ENCODE measurements at regions not wholly inside any gene's neighbourhood (a gene's known extent, or its start where the extent isn't known, plus 50 kb on each side); places are given as distances from the start of the nearest gene placed in this dataset.
"Not testable (repeated sequence)": the region's sequence is repeated elsewhere in the genome, so short reads cannot be mapped to it uniquely, and the experiment has no call there.

DNA sequence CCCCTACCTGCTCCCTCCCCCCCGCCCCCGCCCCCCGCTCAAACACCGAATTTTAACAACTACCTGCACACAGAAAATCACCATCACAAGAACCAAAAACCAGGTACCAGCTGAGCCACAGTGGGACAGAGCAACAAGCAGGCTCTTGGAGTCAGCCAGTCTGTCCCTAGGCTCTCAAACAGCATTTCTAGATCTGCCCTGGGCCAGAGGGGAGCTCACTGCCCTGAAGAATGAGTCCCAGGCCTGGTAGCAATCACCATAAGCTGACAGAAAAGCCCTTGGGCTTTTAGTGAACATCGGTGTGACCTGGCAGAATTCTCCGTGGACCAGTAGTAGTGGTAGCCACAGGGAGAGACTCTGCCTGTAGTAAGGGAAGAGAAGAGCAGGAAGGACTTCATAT is 58.3 kb downstream of the C11orf87 start:
- FAIRE-seq: no peak
- DNase-seq (ENCODE audit: extremely low spot score, insufficient read length, low read depth): no peak

DNA sequence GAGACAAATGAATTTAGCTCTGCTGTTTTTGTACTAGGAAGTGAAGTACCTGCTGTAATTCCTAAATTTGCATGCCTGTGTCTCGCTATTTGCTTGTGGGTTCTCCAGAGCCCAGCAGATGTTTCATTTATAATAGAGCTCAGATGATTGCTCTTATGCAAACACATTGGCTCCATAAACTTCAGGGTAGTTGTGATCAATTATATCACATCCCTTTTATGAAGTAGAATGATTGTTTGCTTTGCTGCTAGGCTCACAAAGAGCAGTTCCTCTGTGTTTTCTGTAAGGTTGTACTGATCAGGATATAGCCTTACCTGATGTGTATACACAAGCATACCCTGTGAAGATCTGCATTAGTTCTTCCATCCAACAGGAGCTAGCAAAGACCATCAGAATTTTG is 64.1 kb downstream of the C11orf87 start:
- no peak for DNase-seq (ENCODE audit: extremely low spot score, insufficient read length, low read depth)
- FAIRE-seq: no peak

DNA sequence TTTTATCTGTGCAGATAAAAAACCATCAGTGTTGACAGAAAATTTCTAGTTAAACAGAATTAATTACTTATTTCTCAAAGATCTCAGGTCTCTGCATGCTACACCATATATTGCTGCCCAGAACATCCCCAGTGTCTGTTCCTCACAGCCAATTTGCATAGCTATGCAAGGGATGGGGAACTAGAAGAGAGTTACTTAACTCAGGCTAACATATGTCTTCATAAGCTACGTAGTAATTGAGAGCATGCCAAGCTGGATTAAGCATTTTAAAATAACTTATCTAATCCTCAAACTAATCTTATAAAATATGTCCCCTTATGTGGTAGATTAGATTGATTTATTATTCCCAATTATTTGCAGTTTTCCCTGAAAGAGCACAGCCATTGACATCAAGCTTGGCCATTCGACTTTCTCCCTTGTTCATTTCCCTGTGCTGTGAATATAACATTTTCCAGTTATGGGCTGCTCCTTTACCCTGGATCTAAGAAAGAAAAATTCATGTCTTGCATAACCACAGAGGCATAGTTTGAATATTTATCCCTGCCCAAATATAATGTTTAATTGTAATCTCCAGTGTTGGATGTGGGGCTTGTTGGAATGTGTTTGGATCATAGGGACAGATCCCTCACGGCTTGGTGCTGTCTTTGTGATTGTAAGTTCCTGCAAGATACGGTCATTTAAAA is 69.1 kb downstream of the C11orf87 start:
- FAIRE-seq (no peak), DNase-seq (ENCODE audit: extremely low spot score, insufficient read length, low read depth) (no peak)

DNA sequence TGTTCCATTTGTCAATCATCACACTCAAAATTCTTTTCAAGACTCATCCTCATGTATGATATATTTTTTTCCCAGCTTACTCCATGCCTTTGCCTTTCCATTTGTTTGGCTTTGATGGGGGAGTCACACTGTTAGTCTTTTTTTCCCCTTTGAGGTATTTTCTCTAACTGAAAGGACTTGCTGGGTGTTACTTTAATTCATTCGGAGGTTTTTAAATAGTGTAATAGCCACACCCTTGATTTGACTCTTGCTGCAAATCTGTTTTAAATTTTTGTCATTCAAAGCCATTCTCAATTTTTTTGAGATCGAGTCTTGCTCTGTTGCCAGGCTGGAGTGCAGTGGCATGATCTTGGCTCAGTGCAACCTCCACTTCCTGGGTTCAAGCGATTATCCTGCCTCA is 84.1 kb downstream of the C11orf87 start:
- DNase-seq (ENCODE audit: extremely low spot score, insufficient read length, low read depth) (no peak), FAIRE-seq (no peak)

DNA sequence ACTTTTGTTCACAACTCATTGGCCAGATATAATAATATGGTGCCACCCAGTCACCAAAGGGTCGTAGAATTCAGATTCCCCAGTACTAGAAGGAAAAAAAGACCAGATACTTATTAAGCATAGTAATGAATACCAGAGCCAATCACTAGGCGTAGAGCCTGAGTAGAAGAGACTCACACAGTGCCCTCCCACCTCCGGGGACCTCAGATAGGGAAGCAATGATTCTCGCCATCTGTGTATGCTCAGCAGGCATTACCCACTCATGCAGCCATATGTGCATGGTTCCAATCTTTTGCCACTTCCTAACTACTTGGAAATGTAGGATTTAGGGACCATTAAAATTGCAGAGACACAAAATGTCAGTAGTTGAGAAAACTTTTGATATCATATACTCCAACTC is 85.3 kb downstream of the C11orf87 start:
- no peak for DNase-seq (ENCODE audit: extremely low spot score, insufficient read length, low read depth)
- no peak for FAIRE-seq

DNA sequence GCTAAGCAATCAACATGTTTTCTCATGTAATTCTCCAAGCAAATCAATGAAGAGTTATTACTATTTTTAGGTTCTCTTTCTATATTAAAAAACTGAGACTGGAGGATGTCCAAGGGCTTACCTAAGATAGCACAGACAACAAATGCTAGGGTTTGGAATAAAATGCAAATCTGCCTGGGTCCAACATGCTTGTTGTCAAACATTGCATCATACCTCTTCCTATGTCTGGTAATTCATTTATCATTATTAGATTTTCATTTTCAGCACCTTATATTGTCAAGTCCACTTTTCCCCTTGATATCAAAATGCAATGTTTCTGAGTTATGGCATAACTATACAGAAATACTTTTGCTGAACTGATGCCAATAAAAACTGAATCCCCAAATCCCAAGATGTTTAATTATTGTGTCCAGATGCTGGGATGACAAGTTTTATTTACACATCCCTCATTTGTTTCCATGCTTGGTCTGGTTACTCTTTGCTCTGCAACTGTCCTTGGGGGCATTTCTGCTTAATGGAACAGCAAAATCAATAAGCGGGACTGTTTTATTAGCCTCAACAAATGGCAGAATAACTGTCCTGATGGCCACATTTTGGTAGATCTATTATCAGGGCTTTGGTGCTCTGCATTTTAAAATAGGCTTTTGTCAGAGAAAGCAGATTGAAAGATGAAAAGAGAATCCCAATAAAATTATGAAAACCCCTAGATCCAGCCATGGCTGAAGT is 86.0 kb downstream of the C11orf87 start:
- no peak for DNase-seq (ENCODE audit: extremely low spot score, insufficient read length, low read depth)
- FAIRE-seq: no peak

DNA sequence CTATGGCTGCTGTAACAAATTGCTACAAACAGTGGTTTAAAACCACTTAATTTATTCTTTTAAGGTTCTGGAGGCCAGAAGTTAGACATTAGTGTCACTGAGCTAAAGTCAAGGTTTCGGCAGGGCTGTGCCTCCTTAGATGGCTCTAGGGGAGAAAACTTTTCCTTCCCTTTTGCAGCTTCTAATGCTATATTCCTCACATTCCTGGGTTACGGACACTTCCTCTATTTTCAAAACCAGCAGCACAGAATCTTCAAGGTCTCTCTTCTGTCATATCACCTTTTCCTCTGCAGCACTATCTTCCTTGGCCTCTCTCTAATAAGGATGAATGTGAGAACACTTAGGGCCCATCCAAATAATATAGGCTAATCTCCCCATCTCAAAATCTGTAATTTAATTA is 87.0 kb downstream of the C11orf87 start:
- DNase-seq (ENCODE audit: extremely low spot score, insufficient read length, low read depth) (no peak), FAIRE-seq (no peak)

DNA sequence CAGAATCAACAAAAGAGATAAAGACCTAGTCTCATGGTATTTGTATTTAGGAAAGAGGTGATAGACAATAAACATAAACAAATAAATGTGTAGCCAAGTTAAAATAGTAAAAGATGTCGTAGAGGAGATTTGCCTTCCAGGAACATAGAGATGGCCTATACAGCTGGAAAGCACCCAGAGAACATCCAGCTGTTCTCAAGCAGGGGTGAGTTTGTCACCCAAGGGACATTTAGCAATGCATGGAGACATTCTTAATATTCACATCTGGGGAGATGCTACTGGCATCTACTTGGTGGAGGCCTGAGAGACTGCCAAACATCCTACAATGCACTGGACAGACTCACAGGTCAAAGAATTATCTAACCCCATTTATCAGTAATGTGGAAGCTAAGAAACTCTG is 88.3 kb downstream of the C11orf87 start:
- DNase-seq (ENCODE audit: extremely low spot score, insufficient read length, low read depth) (no peak), FAIRE-seq (no peak)

DNA sequence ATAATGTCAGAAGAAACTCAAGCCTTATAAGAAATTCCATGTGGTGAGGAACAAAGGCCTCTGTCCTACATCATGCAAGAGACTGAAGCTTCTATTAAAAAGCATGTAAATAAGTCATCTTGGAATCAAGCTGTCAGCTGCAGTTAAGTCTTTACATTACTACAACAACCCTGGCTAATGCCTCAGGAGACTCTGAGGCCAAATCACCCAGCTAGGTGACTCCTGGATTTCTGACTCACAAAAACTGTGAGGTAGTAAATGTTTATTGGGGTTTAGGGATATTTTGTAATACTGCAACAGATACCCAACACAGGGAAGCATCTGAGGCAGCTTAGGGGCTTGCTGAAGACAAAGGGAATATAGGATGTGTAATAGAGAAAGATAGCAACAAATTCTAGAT is 89.6 kb downstream of the C11orf87 start:
- DNase-seq (ENCODE audit: extremely low spot score, insufficient read length, low read depth): no peak
- FAIRE-seq: no peak

DNA sequence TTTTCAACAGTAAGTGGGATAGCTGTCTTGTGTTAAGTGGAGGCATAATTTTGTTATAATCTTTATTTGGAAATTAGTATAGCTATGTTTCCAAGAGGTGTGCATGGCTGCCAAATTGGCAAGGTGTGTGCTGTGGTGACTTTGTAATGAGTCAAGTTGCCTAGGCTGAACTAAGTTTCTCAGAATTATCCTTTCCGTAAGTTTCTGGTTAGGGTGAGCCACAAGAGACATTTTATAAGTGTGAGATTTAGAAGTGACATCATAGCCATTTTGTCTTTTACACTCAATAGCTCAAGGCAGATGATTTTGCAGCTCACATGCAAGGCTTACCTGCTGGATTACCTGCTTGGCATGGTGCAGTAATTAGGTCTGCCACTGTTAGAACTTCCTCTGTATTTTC is 90.3 kb downstream of the C11orf87 start:
- DNase-seq (ENCODE audit: extremely low spot score, insufficient read length, low read depth): no peak
- no peak for FAIRE-seq

DNA sequence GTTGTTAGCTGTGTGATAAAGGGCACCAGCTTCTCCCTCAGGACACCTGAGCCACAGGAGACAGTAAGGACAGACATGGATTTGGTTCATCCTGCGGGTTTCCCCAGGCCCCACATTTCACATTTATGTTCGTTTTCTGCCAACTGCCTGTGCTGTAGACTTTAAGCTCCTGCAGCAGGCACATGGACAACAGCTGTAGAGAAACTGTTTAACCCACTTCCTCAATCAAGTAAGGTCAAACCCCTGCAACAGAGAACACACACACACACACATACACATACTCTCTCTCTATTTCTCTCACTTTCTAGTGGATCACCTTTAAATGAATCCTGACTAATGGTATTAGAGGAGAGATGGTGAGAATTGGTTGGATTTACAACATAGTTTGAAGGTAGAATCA is 90.7 kb downstream of the C11orf87 start:
- DNase-seq (ENCODE audit: extremely low spot score, insufficient read length, low read depth) (no peak), FAIRE-seq (no peak)

DNA sequence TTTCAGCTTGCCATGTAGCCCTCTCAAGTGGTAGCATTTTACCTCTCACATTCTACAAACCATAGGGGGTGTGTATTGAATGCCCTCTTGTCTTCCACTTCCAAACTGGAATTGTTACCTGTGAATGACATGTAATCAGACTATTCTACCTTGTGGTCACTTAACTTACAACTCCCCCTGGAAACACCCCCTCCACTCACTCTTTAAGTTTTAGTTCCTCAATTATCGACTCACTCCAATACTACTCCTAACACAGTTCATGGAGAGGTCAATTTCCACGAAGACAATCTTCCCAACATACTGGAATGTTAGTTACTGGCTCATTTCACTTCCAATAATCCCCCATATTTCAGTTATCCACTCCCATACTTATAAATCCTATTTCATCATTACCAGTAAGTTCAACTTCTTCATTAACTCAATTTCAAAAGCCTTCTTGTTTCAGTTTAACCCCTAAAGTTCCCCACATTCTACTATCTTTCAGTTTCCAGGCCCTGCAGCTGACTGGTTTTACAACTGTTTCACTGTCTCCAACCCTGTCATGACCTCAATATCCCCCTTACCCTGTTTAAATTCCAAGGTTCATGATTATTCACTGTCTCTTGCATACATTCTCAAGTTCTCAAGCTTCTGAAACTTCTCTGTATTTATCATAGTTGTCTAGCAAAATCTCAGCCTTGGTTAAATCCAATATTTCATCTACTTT is 92.5 kb downstream of the C11orf87 start:
- FAIRE-seq: no peak
- DNase-seq (ENCODE audit: extremely low spot score, insufficient read length, low read depth): no peak

DNA sequence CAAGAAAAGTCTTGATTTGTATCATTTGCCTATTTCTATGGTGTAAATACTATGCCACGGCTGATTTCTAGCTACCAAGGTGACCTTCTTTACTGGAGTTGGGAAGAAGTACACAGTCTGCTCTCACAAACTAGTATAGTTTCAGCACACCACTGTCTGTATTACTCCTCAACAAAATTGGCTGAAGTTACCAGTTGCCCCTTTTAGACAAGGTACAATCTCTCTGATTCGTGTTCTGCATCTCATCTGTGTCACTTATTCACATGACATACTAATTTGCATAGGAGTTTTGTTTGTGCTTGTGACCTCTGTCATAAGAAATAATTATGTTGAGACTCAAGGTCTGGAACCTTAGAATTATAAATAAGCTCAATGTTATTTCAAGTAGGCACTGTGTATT is 97.3 kb downstream of the C11orf87 start:
- no peak for FAIRE-seq
- no peak for DNase-seq (ENCODE audit: extremely low spot score, insufficient read length, low read depth)

DNA sequence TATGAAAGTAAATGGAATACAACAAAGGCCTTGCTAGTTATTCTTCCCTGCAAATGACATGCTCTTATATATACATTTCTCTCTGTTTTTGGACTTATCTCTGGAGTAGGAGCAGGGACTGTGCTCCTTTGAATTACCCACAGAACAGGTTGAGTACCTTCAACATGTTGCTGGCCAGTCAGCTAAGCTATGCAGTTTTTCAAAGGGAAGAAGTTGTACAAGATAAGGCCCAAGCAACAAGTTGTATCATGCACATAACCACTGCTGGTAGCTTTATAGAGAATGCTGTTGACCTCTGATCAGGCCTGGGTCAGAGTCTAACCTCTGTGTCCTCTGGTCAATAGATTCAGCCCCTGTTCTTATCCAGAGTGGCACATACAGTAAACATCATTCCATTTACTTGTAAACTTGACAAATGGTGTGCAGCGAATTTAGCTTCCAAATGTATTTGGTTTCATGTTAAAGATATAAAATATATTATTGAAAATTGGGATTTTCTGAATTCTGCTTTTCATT is 99.6 kb downstream of the C11orf87 start:
- no peak for DNase-seq (ENCODE audit: extremely low spot score, insufficient read length, low read depth)
- no peak for FAIRE-seq

DNA sequence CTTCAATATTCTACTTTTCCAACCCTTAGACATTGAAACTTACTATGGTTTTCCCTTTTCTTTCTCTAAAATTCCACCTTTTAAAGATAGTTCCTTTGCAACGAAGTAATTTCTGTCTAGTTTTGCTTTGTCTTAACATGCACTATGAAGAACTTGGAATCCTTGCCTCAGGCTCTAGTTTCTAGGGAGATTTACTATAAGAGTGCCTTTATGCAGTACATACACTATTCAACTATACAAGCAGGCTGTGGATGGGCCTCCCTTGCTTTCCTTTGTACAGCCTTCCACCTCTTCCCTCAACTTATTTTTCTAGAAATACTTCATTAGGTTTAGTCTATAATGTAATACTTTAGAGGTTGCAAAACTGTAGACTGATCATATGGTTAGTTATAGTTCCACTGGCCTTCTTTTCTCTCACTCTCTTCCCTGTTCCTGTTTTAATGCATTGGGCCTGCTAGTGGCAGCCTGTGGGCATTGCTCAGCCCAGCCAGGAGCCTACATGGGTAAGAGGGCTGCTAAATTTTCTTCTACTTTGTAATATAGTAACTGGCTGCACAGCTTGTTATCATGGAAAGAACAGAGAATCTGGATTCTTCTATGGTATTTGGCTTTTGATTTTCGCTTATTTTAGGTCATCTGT is 100.2 kb downstream of the C11orf87 start:
- DNase-seq (ENCODE audit: extremely low spot score, insufficient read length, low read depth) (no peak), FAIRE-seq (no peak)

DNA sequence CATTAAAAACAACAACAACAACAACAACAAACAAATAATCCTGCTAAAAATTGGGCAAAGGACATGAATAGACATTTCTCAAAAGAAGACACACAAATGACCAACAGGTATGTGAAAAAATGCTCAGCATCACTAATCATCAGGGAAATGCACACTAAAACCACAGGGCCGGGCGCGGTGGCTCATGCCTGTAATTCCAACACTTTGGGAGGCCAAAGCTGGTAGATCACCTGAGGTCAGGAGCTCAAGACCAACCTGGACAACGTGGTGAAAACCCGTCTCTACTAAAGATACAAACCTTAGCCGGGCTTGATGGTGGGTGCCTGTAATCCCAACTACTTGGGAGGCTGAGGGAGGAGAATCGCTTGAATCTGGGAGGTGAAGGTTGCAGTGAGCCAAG is 103.6 kb downstream of the C11orf87 start:
- DNase-seq (ENCODE audit: extremely low spot score, insufficient read length, low read depth); FAIRE-seq: not testable (repeated sequence)

DNA sequence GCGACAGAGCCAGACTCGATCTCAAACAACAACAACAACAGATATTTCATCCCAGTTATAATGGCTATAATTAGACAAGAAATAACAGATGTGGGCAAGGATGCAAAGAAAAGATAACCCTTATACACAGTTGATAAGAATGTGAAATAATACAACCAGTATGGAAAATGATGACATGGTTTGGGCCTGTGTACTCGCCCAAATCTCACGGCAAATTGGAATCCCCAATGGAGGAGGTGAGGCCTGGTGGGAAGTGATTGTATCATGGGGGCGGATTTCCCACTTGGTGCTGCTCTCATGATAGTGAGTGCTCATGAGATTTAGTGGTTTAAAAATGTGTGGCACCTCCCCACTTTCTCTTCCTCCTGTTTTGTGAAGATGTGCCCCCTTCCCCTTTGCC is 104.1 kb downstream of the C11orf87 start:
- DNase-seq (ENCODE audit: extremely low spot score, insufficient read length, low read depth): no peak
- no peak for FAIRE-seq

DNA sequence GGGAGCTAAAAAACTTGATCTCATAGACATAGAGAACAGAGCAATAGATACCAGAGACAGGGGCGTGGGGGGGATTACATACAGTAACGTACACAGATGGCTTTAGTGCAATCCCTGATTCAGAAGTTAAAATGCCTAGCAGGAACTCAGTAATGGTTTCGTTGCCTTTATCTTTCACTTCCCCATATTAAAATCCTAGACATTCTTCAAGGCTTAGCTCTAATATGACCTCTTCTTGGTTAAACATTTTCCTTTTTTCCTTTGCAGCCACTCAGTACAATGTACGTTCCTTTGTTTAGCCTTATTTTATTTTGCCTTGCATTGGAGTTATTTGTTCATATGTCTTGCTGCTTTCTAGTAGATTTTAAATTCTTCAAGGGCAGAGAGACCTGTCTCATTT is 104.9 kb downstream of the C11orf87 start:
- no peak for FAIRE-seq
- DNase-seq (ENCODE audit: extremely low spot score, insufficient read length, low read depth): no peak

DNA sequence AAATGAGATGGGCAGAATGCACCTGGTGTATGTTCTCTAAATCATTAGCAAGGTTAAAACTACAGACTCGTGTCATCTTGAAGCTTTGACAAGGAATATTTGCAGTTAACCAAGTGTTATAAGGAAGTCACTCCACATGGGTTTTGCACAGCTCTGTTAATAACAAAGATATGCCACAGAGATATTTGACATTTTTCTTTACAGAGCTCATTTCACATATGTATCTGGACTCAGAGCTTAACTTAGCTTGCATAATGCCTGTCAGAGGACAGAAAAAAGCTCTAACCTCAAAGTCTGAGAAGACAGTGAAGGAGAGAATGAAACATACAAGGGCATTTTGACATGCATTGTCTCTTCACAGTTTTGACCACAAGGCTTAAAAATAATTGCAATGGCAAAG is 105.5 kb downstream of the C11orf87 start:
- DNase-seq (ENCODE audit: extremely low spot score, insufficient read length, low read depth) (no peak), FAIRE-seq (no peak)

DNA sequence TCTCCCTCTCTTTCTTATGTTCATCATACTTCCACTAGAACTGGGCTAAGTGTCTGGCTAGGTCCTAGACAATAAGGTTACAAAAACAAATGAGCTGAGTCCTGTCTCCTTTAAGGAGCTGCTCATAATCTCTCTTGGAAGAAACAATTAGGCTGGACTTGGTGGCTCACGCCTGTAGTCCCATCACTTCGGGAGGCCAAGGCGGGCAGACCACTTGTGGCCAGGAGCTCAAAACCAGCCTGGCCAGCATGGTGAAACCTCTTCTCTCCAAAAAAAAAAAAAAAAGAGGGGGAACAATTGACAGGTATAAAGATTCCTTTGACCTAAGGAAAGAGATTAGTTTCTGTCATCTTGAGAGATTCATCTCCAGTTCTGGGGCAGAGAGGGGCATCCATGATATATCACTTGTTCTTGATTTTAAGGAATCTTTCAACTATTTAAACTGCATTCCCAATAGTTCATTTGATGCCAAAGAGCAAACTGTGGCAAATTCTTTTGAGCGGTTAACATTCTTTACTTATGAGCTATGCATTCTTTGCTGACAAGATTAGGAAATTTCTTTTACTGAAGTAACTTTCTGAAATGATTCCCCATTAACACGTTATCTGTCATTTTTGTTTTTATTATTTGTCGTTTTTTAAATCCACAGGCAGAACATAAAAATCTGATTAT is 125.5 kb downstream of the C11orf87 start:
- DNase-seq (ENCODE audit: extremely low spot score, insufficient read length, low read depth): no peak
- no peak for FAIRE-seq

All from GM18507 (cell line).